COLO668 (cell line): ENCODE measurements at regions not wholly inside any gene's neighbourhood (a gene's known extent, or its start where the extent isn't known, plus 50 kb on each side); places are given as distances from the start of the nearest gene placed in this dataset.

Source experiments
- DNase-seq: peaks from one replicate; lab custom pipeline; 2025; ENCODE audit not compliant: unreplicated experiment; lab: John Stamatoyannopoulos, UW

GRCh38 chr2:12964904-12965539 is 248.3 kb downstream of the TRIB2 start:
- no peak for DNase-seq

GRCh38 chr2:12965540-12966269 is 249.0 kb downstream of the TRIB2 start:
- no peak for DNase-seq

GRCh38 chr2:12967804-12968203 is 251.1 kb downstream of the TRIB2 start:
- no peak for DNase-seq

- DNase-seq = no peak
Observed at GRCh38 chr2:12968399-12968798, 251.7 kb downstream of the TRIB2 start.

GRCh38 chr2:12970861-12971260 is 254.1 kb downstream of the TRIB2 start:
- DNase-seq = no peak

- DNase-seq = no peak
Observed at GRCh38 chr2:12971581-12972365, 255.0 kb downstream of the TRIB2 start.

- no peak for DNase-seq
Observed at GRCh38 chr2:12978066-12978835, 261.5 kb downstream of the TRIB2 start.

GRCh38 chr2:12979066-12979465 is 262.3 kb downstream of the TRIB2 start:
- DNase-seq = no peak

- DNase-seq = no peak
Observed at GRCh38 chr2:12980817-12981216, 264.1 kb downstream of the TRIB2 start.

GRCh38 chr2:12982149-12982584 is 265.4 kb downstream of the TRIB2 start:
- no peak for DNase-seq

GRCh38 chr2:12987246-12987645 is 270.5 kb downstream of the TRIB2 start:
- DNase-seq = no peak

GRCh38 chr2:12988279-12988678 is 271.5 kb downstream of the TRIB2 start:
- DNase-seq = no peak

GRCh38 chr2:12990523-12990922 is 273.8 kb downstream of the TRIB2 start:
- DNase-seq = no peak

- DNase-seq = no peak
Observed at GRCh38 chr2:12998685-12999084, 281.9 kb downstream of the TRIB2 start.

- no peak for DNase-seq
Observed at GRCh38 chr2:13000664-13001363, 284.1 kb downstream of the TRIB2 start.

GRCh38 chr2:13001408-13001807 is 284.7 kb downstream of the TRIB2 start:
- no peak for DNase-seq

GRCh38 chr2:13002536-13003331 is 286.0 kb downstream of the TRIB2 start:
- no peak for DNase-seq

GRCh38 chr2:13003500-13003899 is 286.8 kb downstream of the TRIB2 start:
- DNase-seq = no peak

GRCh38 chr2:13005048-13005447 is 288.3 kb downstream of the TRIB2 start:
- DNase-seq = no peak
